GM12878 (cell line): ENCODE measurements at regions not wholly inside any gene's neighbourhood (a gene's known extent, or its start where the extent isn't known, plus 50 kb on each side); places are given as distances from the start of the nearest gene placed in this dataset.

Experiments
- BHLHE40 ChIP-seq, 2 experiments: fragments of 450-650 bp in 1 of 2; IDR thresholded peaks; 2 replicates each; pipeline ENCODE4 v1.6.1; 2011 to 2017; ENCODE audit warnings: low read depth in 2 of 2, borderline replicate concordance in 1 of 2, improper control_type of control experiment in 1 of 2, low read length in 1 of 2, mild to moderate bottlenecking in 1 of 2
- CREB1 ChIP-seq: IDR thresholded peaks from 2 replicates; pipeline ENCODE4 v1.6.1; 2012; ENCODE audit warnings: low read depth, mild to moderate bottlenecking, inconsistent platforms
- KAT2A ChIP-seq: conservative IDR thresholded peaks from 2 replicates; pipeline ENCODE4 v1.6.1; 2011; ENCODE audit warnings: low read depth, low read length; ENCODE audit not compliant: control insufficient read depth
- MLLT1 ChIP-seq: fragments of 450-650 bp; IDR thresholded peaks from 2 replicates; pipeline ENCODE4 v1.6.1; 2016; ENCODE audit warnings: mild to moderate bottlenecking
- MXI1 ChIP-seq: fragments of 150-350 bp; IDR thresholded peaks from 2 replicates; pipeline ENCODE4 v1.6.1; 2011; ENCODE audit warnings: low read depth, mild to moderate bottlenecking, inconsistent platforms, low read length, improper control_type of control experiment
- POLR2A ChIP-seq: IDR thresholded peaks from 2 replicates; pipeline ENCODE4 v1.6.1; 2011; ENCODE audit warnings: low read depth, mild to moderate bottlenecking, low read length
- POLR2AphosphoS5 ChIP-seq: IDR thresholded peaks from 2 replicates; pipeline ENCODE4 v1.6.1; 2011; ENCODE audit warnings: mild to moderate bottlenecking, low read length, inconsistent platforms
- RAD51 ChIP-seq: fragments of 450-650 bp; IDR thresholded peaks from 2 replicates; pipeline ENCODE4 v1.6.1; 2016; ENCODE audit warnings: moderate library complexity, mild to moderate bottlenecking, inconsistent platforms
- RCOR1 ChIP-seq: conservative IDR thresholded peaks from 2 replicates; pipeline ENCODE4 v1.6.1; 2012; ENCODE audit warnings: low read depth, low read length, improper control_type of control experiment
- SMAD1 ChIP-seq: fragments of 450-650 bp; IDR thresholded peaks from 2 replicates; pipeline ENCODE4 v1.6.1; 2018; ENCODE audit warnings: mild to moderate bottlenecking, low read depth; ENCODE audit not compliant: partially characterized antibody
- SREBF2 ChIP-seq: IDR thresholded peaks from 2 replicates; pipeline ENCODE4 v1.6.1; 2012; ENCODE audit warnings: mild to moderate bottlenecking, low read length
- YY1 ChIP-seq: IDR thresholded peaks from 2 replicates; pipeline ENCODE4 v1.6.1; 2011; ENCODE audit warnings: low read depth, mild to moderate bottlenecking, low read length

- TF ChIP-seq SMAD1 = no peak
- TF ChIP-seq RAD51 = no peak
- TF ChIP-seq POLR2AphosphoS5 = no peak
- no peak for TF ChIP-seq KAT2A
- no peak for TF ChIP-seq RCOR1
- no peak for TF ChIP-seq YY1
- TF ChIP-seq SREBF2 = no peak
- no peak for TF ChIP-seq MXI1
- TF ChIP-seq BHLHE40 (IDR thresholded peaks at IDR 0.05; ENCODE audit: borderline replicate concordance in 1 of 2, low read depth in 2 of 2, low read length in 1 of 2) = no peak
- no peak for TF ChIP-seq CREB1
- no peak for TF ChIP-seq POLR2A
- TF ChIP-seq MLLT1 = no peak
Observed at GRCh38 chr6:113496166-113496565, 361.0 kb upstream of the MARCKS start.
